ENCODE measurements at regions not wholly inside any gene's neighbourhood (a gene's known extent, or its start where the extent isn't known, plus 50 kb on each side); places are given as distances from the start of the nearest gene placed in this dataset.

DNA sequence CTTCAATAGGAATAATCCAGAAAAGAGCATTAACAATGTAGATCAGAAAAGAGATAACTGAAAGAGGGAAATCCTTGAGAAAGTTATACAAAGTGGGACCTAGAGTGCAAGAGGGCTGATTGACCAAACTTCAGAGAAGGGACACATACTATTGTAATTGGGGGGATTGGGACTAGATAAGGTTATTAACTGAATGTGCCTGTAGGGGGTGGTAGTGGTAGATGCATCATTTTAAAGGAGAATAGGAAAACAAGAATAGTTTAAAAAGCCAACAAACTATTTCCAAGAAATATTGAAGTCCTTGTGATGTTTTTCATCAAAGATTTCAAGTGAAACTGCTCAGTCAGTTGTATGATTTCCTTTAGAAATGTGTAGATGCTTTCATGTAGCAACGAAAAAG lies 468.5 kb downstream of the TAF11L14 start:
- TF ChIP-seq, protein P1, sequence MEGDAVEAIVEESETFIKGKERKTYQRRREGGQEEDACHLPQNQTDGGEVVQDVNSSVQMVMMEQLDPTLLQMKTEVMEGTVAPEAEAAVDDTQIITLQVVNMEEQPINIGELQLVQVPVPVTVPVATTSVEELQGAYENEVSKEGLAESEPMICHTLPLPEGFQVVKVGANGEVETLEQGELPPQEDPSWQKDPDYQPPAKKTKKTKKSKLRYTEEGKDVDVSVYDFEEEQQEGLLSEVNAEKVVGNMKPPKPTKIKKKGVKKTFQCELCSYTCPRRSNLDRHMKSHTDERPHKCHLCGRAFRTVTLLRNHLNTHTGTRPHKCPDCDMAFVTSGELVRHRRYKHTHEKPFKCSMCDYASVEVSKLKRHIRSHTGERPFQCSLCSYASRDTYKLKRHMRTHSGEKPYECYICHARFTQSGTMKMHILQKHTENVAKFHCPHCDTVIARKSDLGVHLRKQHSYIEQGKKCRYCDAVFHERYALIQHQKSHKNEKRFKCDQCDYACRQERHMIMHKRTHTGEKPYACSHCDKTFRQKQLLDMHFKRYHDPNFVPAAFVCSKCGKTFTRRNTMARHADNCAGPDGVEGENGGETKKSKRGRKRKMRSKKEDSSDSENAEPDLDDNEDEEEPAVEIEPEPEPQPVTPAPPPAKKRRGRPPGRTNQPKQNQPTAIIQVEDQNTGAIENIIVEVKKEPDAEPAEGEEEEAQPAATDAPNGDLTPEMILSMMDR (IDR thresholded peaks at IDR 0.05; ENCODE audit: borderline replicate concordance, extremely low read depth, low read length, poor library complexity, severe bottlenecking) = no peak
- no peak for TF ChIP-seq EZH2 (IDR thresholded peaks at IDR 0.05; ENCODE audit: borderline replicate concordance, low read depth, low read length, severe bottlenecking)

All from DND-41 (cell line).